ENCODE measurements at regions not wholly inside any gene's neighbourhood (a gene's known extent, or its start where the extent isn't known, plus 50 kb on each side); places are given as distances from the start of the nearest gene placed in this dataset.

- no peak for TF ChIP-seq CTCF (conservative IDR thresholded peaks at IDR 0.05; ENCODE audit: low read depth, low read length)
- no peak for TF ChIP-seq EZH2 (IDR thresholded peaks at IDR 0.05; ENCODE audit: borderline replicate concordance, low read depth, low read length, poor library complexity, severe bottlenecking)
Measured at GRCh38 chr10:35743351-35743750, 101.3 kb upstream of the FZD8 start.

Measured in A673 (cell line).